Spinal cord (tissue), 9 donors: ENCODE measurements at regions not wholly inside any gene's neighbourhood (a gene's known extent, or its start where the extent isn't known, plus 50 kb on each side); places are given as distances from the start of the nearest gene placed in this dataset.
A peak's percentile ranks its signal among the peaks of the same experiment; 100 is the strongest.

Experiments
- DNase-seq, 6 donors: peaks; one replicate each; pipeline versions ENCODE4 v3.0.0 to v3.0.0-alpha.2; 2013 to 2015; ENCODE audit warnings: low spot score in 6 of 6, low read depth in 4 of 6
- H3K27ac ChIP-seq: one replicate; pipeline ENCODE4 v1.5.1; 2013; ENCODE audit warnings: low read depth, low read length, control low read depth
- H3K27me3 ChIP-seq: one replicate; pipeline ENCODE4 v1.6.1; 2013; ENCODE audit warnings: low read length; ENCODE audit not compliant: control insufficient read depth, insufficient read depth
- H3K36me3 ChIP-seq: one replicate; pipeline ENCODE4 v1.6.1; 2013; ENCODE audit warnings: low read length; ENCODE audit not compliant: control insufficient read depth, insufficient read depth
- H3K4me1 ChIP-seq: one replicate; pipeline ENCODE4 v1.6.1; 2013; ENCODE audit warnings: low read length; ENCODE audit not compliant: control insufficient read depth, insufficient read depth
- H3K4me3 ChIP-seq: one replicate; pipeline ENCODE4 v1.5.1; 2013; ENCODE audit warnings: low read depth, low read length, control low read depth
- H3K9me3 ChIP-seq: one replicate; pipeline ENCODE4 v1.6.1; 2013; ENCODE audit warnings: low read length; ENCODE audit not compliant: control insufficient read depth, insufficient read depth
- WGBS: methylation state at CpG from one replicate; pipeline ENCODE4 v1.1.5; 2013; ENCODE audit warnings: missing lambda C conversion rate; ENCODE audit not compliant: insufficient coverage; 5-methylcytosine and 5-hydroxymethylcytosine counted together
- donor health status: healthy.

GRCh38 chr6:112713402-112713801 is 366.3 kb downstream of the RFPL4B start:
- no peaks in the 10 kb centered on the region for H3K27me3 ChIP-seq
- no peaks in the 10 kb centered on the region for H3K36me3 ChIP-seq
- no peak overlapping the region for H3K27ac ChIP-seq
- no peaks in the 10 kb centered on the region for H3K9me3 ChIP-seq
- no peak for DNase-seq
- H3K4me3 ChIP-seq: no peak overlapping the region
- H3K4me1 ChIP-seq: no peaks in the 10 kb centered on the region
- 92% methylated on average over 1 of the region's 2 CpGs for WGBS

- H3K36me3 ChIP-seq: no peaks in the 10 kb centered on the region
- no peaks in the 10 kb centered on the region for H3K4me1 ChIP-seq
- H3K27ac ChIP-seq: no peak overlapping the region
- no peak for DNase-seq
- no peaks in the 10 kb centered on the region for H3K27me3 ChIP-seq
- 67% methylated on average over 1 of the region's 3 CpGs for WGBS
- no peaks in the 10 kb centered on the region for H3K9me3 ChIP-seq
- no peak overlapping the region for H3K4me3 ChIP-seq
Observed at GRCh38 chr6:112717401-112717800, 370.3 kb downstream of the RFPL4B start.

GRCh38 chr6:112717856-112718255 is 370.7 kb downstream of the RFPL4B start:
- 63% methylated on average over 2 of the region's 2 CpGs for WGBS
- Histone ChIP-seq H3K4me3 (no peak overlapping the region), H3K36me3 (no peaks in the 10 kb centered on the region), H3K9me3 (no peaks in the 10 kb centered on the region), H3K27me3 (no peaks in the 10 kb centered on the region), H3K4me1 (no peaks in the 10 kb centered on the region), H3K27ac (no peak overlapping the region)
- DNase-seq: no peak

GRCh38 chr6:112725541-112726085 is 378.5 kb downstream of the RFPL4B start:
- peak in 1 of 6 donors; percentile 58 for DNase-seq
- no peak overlapping the region for H3K27ac ChIP-seq
- 74% methylated on average over 3 of the region's 6 CpGs for WGBS

GRCh38 chr6:112735129-112735528 is 388.0 kb downstream of the RFPL4B start:
- Histone ChIP-seq H3K4me1 (no peaks in the 10 kb centered on the region), H3K9me3 (peaks cover 2% of the 10 kb centered on the region), H3K36me3 (no peaks in the 10 kb centered on the region), H3K27me3 (no peaks in the 10 kb centered on the region), H3K4me3 (no peak overlapping the region), H3K27ac (no peak overlapping the region)
- no peak for DNase-seq
- 80% methylated on average over 1 of the region's 1 CpG for WGBS

More at GRCh38 chr6:112725541-112726085, 378.5 kb downstream of the RFPL4B start:
- Histone ChIP-seq H3K9me3 (no peaks in the 10 kb centered on the region), H3K36me3 (no peaks in the 10 kb centered on the region), H3K27me3 (no peaks in the 10 kb centered on the region), H3K4me3 (no peak overlapping the region), H3K4me1 (no peaks in the 10 kb centered on the region)

GRCh38 chr6:112739766-112740165 is 392.6 kb downstream of the RFPL4B start:
- no peak for DNase-seq
- no peaks in the 10 kb centered on the region for H3K36me3 ChIP-seq

GRCh38 chr6:112743323-112743722 is 396.2 kb downstream of the RFPL4B start:
- Histone ChIP-seq H3K9me3 (peaks cover 2% of the 10 kb centered on the region), H3K4me1 (no peaks in the 10 kb centered on the region), H3K27ac (peak overlapping the region; percentile 13), H3K4me3 (no peak overlapping the region), H3K36me3 (no peaks in the 10 kb centered on the region), H3K27me3 (no peaks in the 10 kb centered on the region)
- no CpG with 5 or more reads among the region's 1 CpG for WGBS
- peak in 5 of 6 donors; percentile 22 to 84 (median 44) for DNase-seq

More at GRCh38 chr6:112739766-112740165, 392.6 kb downstream of the RFPL4B start:
- no peak overlapping the region for H3K4me3 ChIP-seq
- H3K27ac ChIP-seq: no peak overlapping the region
- no peaks in the 10 kb centered on the region for H3K27me3 ChIP-seq
- H3K4me1 ChIP-seq: no peaks in the 10 kb centered on the region
- H3K9me3 ChIP-seq: peaks cover 2% of the 10 kb centered on the region

- H3K36me3 ChIP-seq: no peaks in the 10 kb centered on the region
- no peaks in the 10 kb centered on the region for H3K27me3 ChIP-seq
- 40% methylated on average over 1 of the region's 4 CpGs for WGBS
- H3K9me3 ChIP-seq: no peaks in the 10 kb centered on the region
- no peak for DNase-seq
- H3K4me1 ChIP-seq: no peaks in the 10 kb centered on the region
- H3K27ac ChIP-seq: no peak overlapping the region
- H3K4me3 ChIP-seq: no peak overlapping the region
Observed at GRCh38 chr6:112744827-112745226, 397.7 kb downstream of the RFPL4B start.

- no peak overlapping the region for H3K27ac ChIP-seq
- H3K9me3 ChIP-seq: no peaks in the 10 kb centered on the region
- no peak overlapping the region for H3K4me3 ChIP-seq
- peak in 1 of 6 donors; percentile 7 for DNase-seq
- H3K36me3 ChIP-seq: no peaks in the 10 kb centered on the region
- WGBS: no CpG with 5 or more reads among the region's 1 CpG
- no peaks in the 10 kb centered on the region for H3K27me3 ChIP-seq
- H3K4me1 ChIP-seq: no peaks in the 10 kb centered on the region
Observed at GRCh38 chr6:112745765-112746164, 398.6 kb downstream of the RFPL4B start.

- no peak overlapping the region for H3K4me3 ChIP-seq
- no peaks in the 10 kb centered on the region for H3K27me3 ChIP-seq
- no peaks in the 10 kb centered on the region for H3K9me3 ChIP-seq
- WGBS: 100% methylated on average over 1 of the region's 5 CpGs
- H3K36me3 ChIP-seq: no peaks in the 10 kb centered on the region
- H3K4me1 ChIP-seq: no peaks in the 10 kb centered on the region
- no peak overlapping the region for H3K27ac ChIP-seq
- DNase-seq: no peak
Observed at GRCh38 chr6:112749673-112750072, 402.5 kb downstream of the RFPL4B start.
